ENCODE measurements at regions not wholly inside any gene's neighbourhood (a gene's known extent, or its start where the extent isn't known, plus 50 kb on each side); places are given as distances from the start of the nearest gene placed in this dataset.

- 93% methylated on average over 5 of the region's 5 CpGs for WGBS (ENCODE audit: low lambda C conversion rate)
Measured at GRCh38 chr12:96107236-96107635, 71.8 kb upstream of the LTA4H start.

More at GRCh38 chr12:96107236-96107635, 71.8 kb upstream of the LTA4H start:
- Histone ChIP-seq H3K4me2 (no peak overlapping the region), H3K4me1 (ENCODE audit: control insufficient read depth in 1 of 2, insufficient read depth in 2 of 2, low read depth in 1 of 2, low read length in 1 of 2) (no peaks in the 10 kb centered on the region), H4K20me1 (ENCODE audit: insufficient read depth) (no peaks in the 10 kb centered on the region), H3K9me3 (no peaks in the 10 kb centered on the region), H3K27me3 (ENCODE audit: insufficient read depth) (no peaks in the 10 kb centered on the region), H3K79me2 (ENCODE audit: insufficient read depth) (no peaks in the 10 kb centered on the region), H3K36me3 (replicated peaks in 1 of 2; ENCODE audit: control insufficient read depth in 1 of 2, insufficient read depth in 2 of 2, low read length in 1 of 2) (no peaks in the 10 kb centered on the region), H3K4me3 (ENCODE audit: low read depth in 2 of 2, low read length in 1 of 2) (no peak overlapping the region), H3K9me2 (no peaks in the 10 kb centered on the region), H3K27ac (ENCODE audit: low read depth in 2 of 2, low read length in 1 of 2) (no peak overlapping the region), H2AFZ (ENCODE audit: low read depth) (no peak overlapping the region), H3F3A (replicated peaks; ENCODE audit: insufficient read depth) (no peaks in the 10 kb centered on the region), H3K9ac (no peak overlapping the region)
- POLR2A ChIA-PET, result no interaction called here
- TF ChIP-seq RFX5 (IDR thresholded peaks at IDR 0.05; ENCODE audit: low read length), result no peak
- TF ChIP-seq POLR2AphosphoS5 (IDR thresholded peaks at IDR 0.05; ENCODE audit: low read depth, low read length), result no peak
- no peak for TF ChIP-seq USF2 (IDR thresholded peaks at IDR 0.05; ENCODE audit: borderline replicate concordance, low read depth, low read length)
- TF ChIP-seq TCF12 (IDR thresholded peaks at IDR 0.05), result no peak
- no peak for TF ChIP-seq RCOR1 (IDR thresholded peaks at IDR 0.05; ENCODE audit: low read length)
- TF ChIP-seq FOSL2 (IDR thresholded peaks at IDR 0.05; ENCODE audit: borderline replicate concordance, low read depth), result no peak
- TF ChIP-seq MEF2A (IDR thresholded peaks at IDR 0.05; ENCODE audit: borderline replicate concordance, low read depth), result no peak
- no peak for TF ChIP-seq ELF1 (IDR thresholded peaks at IDR 0.05)
- no peak for TF ChIP-seq RAD21 (IDR thresholded peaks at IDR 0.05; ENCODE audit: low read length)
- TF ChIP-seq GABPA (IDR thresholded peaks at IDR 0.05; ENCODE audit: low read depth), result no peak
- no peak for TF ChIP-seq RXRA (IDR thresholded peaks at IDR 0.05; ENCODE audit: borderline replicate concordance, low read depth)
- no peak for TF ChIP-seq YY1 (IDR thresholded peaks at IDR 0.05; ENCODE audit: low read depth)
- TF ChIP-seq IRF3 (IDR thresholded peaks at IDR 0.05; ENCODE audit: low read depth, low read length), result no peak
- TF ChIP-seq CTCF (IDR thresholded peaks at IDR 0.05), result no peak
- TF ChIP-seq JUND (IDR thresholded peaks at IDR 0.05), result no peak
- TF ChIP-seq TAF1 (IDR thresholded peaks at IDR 0.05; ENCODE audit: borderline replicate concordance, low read depth, low read length), result no peak
- CTCF ChIA-PET, result no interaction called here
- DNase-seq, result peak; percentile 15
